ENCODE measurements at regions not wholly inside any gene's neighbourhood (a gene's known extent, or its start where the extent isn't known, plus 50 kb on each side); places are given as distances from the start of the nearest gene placed in this dataset.

DNA sequence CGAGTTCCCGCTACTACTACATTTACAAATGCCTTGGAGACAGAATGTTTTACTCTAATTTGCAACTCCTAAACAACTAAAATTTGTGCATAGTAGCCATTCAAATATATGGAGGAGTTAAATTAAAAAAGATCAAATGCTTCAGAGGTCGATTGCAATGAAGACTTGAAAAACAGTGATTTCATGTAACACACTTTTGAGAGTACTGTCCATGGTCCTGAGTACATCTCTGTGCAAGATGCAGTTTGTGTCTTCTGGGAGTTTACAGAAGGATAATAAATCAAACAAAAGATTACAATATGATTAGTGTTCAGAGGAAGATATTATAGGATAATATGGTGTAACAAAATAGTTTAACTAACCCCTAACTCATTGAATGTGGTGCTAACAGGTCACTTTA lies 894.7 kb downstream of the TMEM182 start:
- H2BK5ac ChIP-seq (ENCODE audit: insufficient read length, low read length), result no peak overlapping the region
- no peak overlapping the region for H3K4me2 ChIP-seq (ENCODE audit: insufficient read depth, insufficient read length, low read length)
- H4K91ac ChIP-seq (ENCODE audit: insufficient read length, low read depth, low read length), result no peak overlapping the region
- no peak overlapping the region for H3K9ac ChIP-seq (ENCODE audit: extremely low read depth, insufficient read length, low read length)
- H3K27ac ChIP-seq (ENCODE audit: insufficient read length, low read depth, low read length), result no peak overlapping the region
- no CpG with 5 or more reads among the region's 3 CpGs for WGBS (ENCODE audit: extremely low coverage, insufficient read length, low lambda C conversion rate)
- H4K20me1 ChIP-seq (ENCODE audit: control insufficient read depth, insufficient read depth, insufficient read length), result no peaks in the 10 kb centered on the region
- H3K79me2 ChIP-seq (ENCODE audit: insufficient read depth, low read length), result no peaks in the 10 kb centered on the region
- no peaks in the 10 kb centered on the region for H3K79me1 ChIP-seq (ENCODE audit: insufficient read depth, low read depth, low read length, poor library complexity, severe bottlenecking)
- no peak overlapping the region for H2AK5ac ChIP-seq (ENCODE audit: insufficient read length, low read length)
- no peak overlapping the region for H3T11ph ChIP-seq (ENCODE audit: low read length)
- no peak overlapping the region for H4K5ac ChIP-seq (ENCODE audit: insufficient read length, low read depth, low read length)
- no peak overlapping the region for H3K27ac Mint-ChIP-seq
- no peak overlapping the region for H2BK15ac ChIP-seq (ENCODE audit: low read depth, low read length)
- H3K36me3 Mint-ChIP-seq (ENCODE audit: insufficient read depth in 1 of 3, low read depth in 3 of 3), result no peaks in the 10 kb centered on the region
- no peaks in the 10 kb centered on the region for H3K9me3 ChIP-seq (ENCODE audit: control insufficient read depth, low read depth, low read length)
- no peak overlapping the region for H3K14ac ChIP-seq (ENCODE audit: insufficient read depth, low read length)
- no peak overlapping the region for H2BK120ac ChIP-seq (ENCODE audit: low read depth, low read length, poor library complexity, severe bottlenecking)
- H3K23ac ChIP-seq (ENCODE audit: insufficient read length, low read depth, low read length), result no peak overlapping the region
- no peak overlapping the region for H2AFZ ChIP-seq (ENCODE audit: low read length)
- no peak for DNase-seq
- H2BK12ac ChIP-seq (ENCODE audit: insufficient read length, low read depth, low read length), result no peak overlapping the region
- no peak overlapping the region for H3K4ac ChIP-seq (ENCODE audit: low read depth, low read length)
- no peak overlapping the region for H4K8ac ChIP-seq (replicated peaks; ENCODE audit: insufficient read length, low read depth, low read length)
- no peaks in the 10 kb centered on the region for H3K27me3 Mint-ChIP-seq (ENCODE audit: low read depth)
- no peaks in the 10 kb centered on the region for H3K4me1 ChIP-seq (ENCODE audit: insufficient read depth, low read length)
- H3K4me1 Mint-ChIP-seq, result no peaks in the 10 kb centered on the region
- H3K9me3 Mint-ChIP-seq, result no peaks in the 10 kb centered on the region
- TF ChIP-seq, protein P1, sequence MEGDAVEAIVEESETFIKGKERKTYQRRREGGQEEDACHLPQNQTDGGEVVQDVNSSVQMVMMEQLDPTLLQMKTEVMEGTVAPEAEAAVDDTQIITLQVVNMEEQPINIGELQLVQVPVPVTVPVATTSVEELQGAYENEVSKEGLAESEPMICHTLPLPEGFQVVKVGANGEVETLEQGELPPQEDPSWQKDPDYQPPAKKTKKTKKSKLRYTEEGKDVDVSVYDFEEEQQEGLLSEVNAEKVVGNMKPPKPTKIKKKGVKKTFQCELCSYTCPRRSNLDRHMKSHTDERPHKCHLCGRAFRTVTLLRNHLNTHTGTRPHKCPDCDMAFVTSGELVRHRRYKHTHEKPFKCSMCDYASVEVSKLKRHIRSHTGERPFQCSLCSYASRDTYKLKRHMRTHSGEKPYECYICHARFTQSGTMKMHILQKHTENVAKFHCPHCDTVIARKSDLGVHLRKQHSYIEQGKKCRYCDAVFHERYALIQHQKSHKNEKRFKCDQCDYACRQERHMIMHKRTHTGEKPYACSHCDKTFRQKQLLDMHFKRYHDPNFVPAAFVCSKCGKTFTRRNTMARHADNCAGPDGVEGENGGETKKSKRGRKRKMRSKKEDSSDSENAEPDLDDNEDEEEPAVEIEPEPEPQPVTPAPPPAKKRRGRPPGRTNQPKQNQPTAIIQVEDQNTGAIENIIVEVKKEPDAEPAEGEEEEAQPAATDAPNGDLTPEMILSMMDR (conservative IDR thresholded peaks at IDR 0.05), result no peak
- H3K27me3 ChIP-seq (ENCODE audit: insufficient read depth, low read length), result no peaks in the 10 kb centered on the region
- H2BK20ac ChIP-seq (ENCODE audit: low read depth, low read length, poor library complexity, severe bottlenecking), result no peak overlapping the region
- H3K18ac ChIP-seq (ENCODE audit: insufficient read length, low read depth, low read length), result no peak overlapping the region
- H3K4me3 Mint-ChIP-seq, result no peak overlapping the region
- H3K56ac ChIP-seq (ENCODE audit: insufficient read length, low read depth, low read length), result no peak overlapping the region
- no peaks in the 10 kb centered on the region for H3K23me2 ChIP-seq (ENCODE audit: insufficient read length, low read depth, low read length, poor library complexity, severe bottlenecking)
